ENCODE measurements at regions not wholly inside any gene's neighbourhood (a gene's known extent, or its start where the extent isn't known, plus 50 kb on each side); places are given as distances from the start of the nearest gene placed in this dataset.

DNA sequence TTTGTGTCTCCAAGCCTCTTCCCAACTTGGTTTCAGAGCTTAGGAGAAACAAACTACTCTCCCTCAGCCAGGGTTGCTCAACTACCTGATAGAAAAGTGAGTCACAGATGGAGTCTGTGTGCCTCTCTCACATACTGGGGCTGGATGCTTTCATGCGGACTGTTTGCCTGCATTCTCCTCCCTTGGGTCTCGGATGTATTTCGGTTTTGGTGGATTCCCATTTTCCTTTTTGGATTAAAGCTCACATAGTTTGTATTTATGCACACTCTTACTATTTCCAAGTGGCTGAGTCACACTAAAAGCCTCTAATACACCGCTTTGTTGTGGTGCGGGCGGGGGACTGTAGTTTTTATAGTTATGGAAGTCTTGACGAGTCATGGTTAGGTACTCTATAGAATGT lies 505.4 kb downstream of the LRFN5 start:
- TF ChIP-seq, protein P1, sequence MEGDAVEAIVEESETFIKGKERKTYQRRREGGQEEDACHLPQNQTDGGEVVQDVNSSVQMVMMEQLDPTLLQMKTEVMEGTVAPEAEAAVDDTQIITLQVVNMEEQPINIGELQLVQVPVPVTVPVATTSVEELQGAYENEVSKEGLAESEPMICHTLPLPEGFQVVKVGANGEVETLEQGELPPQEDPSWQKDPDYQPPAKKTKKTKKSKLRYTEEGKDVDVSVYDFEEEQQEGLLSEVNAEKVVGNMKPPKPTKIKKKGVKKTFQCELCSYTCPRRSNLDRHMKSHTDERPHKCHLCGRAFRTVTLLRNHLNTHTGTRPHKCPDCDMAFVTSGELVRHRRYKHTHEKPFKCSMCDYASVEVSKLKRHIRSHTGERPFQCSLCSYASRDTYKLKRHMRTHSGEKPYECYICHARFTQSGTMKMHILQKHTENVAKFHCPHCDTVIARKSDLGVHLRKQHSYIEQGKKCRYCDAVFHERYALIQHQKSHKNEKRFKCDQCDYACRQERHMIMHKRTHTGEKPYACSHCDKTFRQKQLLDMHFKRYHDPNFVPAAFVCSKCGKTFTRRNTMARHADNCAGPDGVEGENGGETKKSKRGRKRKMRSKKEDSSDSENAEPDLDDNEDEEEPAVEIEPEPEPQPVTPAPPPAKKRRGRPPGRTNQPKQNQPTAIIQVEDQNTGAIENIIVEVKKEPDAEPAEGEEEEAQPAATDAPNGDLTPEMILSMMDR (tag by site-specific recombination; IDR thresholded peaks at IDR 0.05): no peak
- no peak for TF ChIP-seq ZNF830 (tag by site-specific recombination; IDR thresholded peaks at IDR 0.05; ENCODE audit: low read depth)

Data from HEK293 (cell line).